ENCODE measurements at regions not wholly inside any gene's neighbourhood (a gene's known extent, or its start where the extent isn't known, plus 50 kb on each side); places are given as distances from the start of the nearest gene placed in this dataset.

DNA sequence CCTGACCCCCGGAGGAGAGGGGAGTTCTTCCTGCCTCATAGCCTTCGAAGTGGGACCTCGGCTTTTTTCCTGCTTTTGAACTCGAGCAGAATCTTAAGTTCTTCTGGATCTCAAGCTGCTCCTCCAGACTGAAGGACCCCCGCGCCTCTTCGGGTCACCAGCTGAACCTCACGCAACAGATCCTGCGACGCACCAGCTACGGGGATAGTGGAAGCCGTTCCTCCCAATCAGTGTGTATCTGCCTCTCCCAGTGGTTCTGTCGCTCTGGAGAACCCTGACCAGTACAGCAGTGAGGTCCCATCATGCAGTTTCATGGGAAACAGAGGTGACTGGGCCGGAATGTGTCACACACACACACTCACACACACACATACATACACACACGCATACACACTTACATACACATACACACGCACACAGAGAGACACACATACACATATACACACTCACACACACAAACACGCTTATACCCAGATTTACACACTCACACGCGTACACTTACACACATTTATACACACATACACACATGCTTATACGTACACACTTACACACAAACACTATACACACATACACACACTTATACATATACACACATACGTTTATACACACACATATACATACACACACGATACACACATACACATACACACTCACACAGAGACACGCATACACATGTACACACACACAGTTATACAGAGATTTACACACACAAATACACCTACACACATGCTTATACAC, 170.0 kb downstream of the TTLL2 start:
- no peak for DNase-seq (ENCODE audit: low spot score)

- DNase-seq (ENCODE audit: low spot score) = peak; percentile 93
Measured at GRCh38 chr6:167495506-167496401, 170.9 kb downstream of the TTLL2 start.

DNA sequence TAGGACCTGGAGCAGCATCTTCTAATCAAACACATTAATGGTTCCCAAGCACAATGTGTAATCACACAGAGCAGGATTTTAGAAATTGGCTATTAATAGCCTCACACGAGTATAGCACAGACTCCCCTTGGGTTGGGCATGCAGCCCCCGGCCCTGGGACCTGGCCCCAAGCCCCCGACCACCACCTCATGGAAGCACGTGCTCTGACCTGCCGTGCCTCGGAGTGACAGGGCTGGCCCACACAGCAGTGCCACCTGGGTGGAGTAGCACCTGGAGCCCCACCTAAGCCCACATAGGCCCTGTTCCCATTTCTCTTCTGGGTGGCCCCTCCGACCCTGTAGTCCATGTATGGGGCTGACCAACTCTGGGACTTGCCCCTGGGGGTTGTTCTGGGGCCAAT, 171.8 kb downstream of the TTLL2 start:
- no peak for DNase-seq (ENCODE audit: low spot score)

DNA sequence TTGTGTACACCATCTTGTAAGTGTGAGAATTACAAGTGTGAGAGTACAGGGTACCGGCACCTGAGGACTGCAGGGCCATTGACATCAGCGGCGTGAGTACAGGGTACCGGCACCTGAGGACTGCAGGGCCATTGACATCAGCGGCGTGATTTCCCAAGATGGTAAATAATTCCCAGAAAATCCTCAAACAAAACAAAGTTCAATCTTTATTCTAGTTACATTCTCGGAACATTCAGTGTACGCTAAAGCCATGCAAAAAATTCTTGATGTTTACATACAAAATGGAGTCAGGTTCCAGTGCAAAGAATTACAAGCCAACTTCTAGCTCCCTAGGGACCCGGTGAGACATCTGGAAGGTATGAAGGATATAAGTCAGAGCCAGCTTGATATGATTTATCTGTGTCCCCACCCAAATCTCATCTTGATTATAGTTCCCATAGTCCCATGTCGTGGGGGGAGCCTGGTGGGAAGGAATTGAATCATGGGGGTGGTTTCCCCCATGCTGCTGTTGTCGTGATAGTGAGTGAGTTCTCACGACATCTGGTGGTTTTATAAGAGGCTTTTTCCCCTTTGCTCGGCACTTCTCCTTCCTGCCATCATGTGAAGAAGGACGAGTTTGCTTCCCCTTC, 172.7 kb downstream of the TTLL2 start:
- DNase-seq (ENCODE audit: low spot score) = no peak

DNA sequence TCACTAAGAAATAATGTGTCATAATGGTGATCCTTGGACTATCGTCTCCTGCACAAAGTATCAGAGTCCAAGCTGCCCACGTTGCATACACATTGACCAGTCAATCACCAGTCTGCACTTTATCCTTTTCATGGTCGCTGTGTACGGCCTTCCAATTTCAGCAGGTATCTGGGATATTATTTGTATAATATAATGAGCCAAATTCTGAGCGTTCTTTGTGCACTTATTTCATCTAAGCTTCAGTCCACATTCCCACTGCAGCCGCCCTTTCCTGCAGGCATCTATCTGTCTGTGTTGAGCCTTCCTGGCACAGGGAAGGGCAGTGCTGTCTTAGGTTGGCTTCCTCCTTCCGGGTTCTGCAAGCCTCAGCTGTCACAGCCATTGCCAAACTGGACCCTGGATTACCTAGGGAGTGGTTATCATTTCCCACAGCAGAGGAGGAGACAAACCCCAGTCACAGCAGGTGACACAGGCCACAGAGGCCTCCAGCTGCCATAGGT, 174.3 kb downstream of the TTLL2 start:
- no peak for DNase-seq (ENCODE audit: low spot score)

DNA sequence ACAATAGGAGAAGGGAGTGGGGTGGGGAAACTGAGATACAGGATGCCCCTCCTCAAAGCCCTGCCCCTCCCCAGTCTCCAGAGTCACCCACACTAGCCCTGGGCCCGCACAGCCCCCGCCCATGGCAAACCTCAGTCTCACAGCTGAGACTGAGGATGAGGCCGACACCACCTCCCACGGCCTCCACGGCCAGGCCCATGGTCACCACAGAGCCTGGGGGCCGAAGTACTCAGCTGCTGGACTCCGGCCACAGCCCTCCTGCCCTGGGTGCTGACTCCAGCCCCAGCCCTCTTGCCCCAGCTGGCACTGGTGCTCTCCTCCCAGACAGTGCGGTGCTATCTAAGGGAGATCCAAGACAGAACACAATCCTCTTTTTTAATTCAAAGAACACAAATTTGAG, 176.1 kb downstream of the TTLL2 start:
- DNase-seq (ENCODE audit: low spot score) = no peak

GRCh38 chr6:167501831-167502385, 177.0 kb downstream of the TTLL2 start:
- DNase-seq (ENCODE audit: low spot score) = no peak

- DNase-seq (ENCODE audit: low spot score) = no peak
Measured at GRCh38 chr6:167502471-167502870, 177.6 kb downstream of the TTLL2 start.

- DNase-seq (ENCODE audit: low spot score) = no peak
Measured at GRCh38 chr6:167504385-167504961, 179.6 kb downstream of the TTLL2 start.

DNA sequence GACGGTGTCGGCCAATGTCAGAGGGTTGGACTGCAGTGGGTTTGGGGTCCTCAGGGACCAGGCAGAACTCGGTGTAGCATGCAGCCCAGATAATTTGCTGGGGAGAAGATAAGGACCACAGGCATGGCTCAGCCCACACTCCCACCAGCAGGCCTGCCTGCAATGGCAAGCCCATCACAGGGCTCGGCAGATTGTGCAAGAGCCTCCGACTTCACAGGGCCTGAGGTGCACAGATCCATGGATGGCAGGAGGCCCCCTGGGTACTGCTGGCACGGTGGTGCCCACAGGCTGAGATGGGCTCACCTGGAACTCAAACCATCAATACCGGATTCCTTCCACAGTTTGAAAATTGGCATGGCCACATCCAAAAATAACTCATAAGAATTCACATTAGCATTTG, 180.3 kb downstream of the TTLL2 start:
- DNase-seq (ENCODE audit: low spot score) = no peak

DNA sequence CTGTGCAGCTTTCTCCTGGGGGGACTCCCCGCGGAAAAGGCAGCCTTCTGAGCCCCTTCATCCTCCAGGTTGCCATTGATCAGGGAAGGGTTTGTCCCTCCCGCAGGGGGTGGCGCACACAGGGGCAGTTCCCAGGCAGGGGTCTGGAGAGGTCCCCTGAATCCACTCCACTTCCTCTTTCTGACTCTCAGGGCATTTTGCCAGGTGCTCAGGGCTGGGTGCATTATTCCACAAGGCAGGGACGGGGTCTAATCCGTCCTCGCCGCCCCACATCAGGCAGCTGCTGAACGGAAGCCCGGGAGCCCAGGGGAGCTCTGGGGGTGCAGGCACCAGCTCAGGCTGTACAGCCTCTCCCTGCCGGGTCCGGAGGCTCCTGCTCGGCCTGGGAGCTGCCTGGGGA, 180.9 kb downstream of the TTLL2 start:
- DNase-seq (ENCODE audit: low spot score) = no peak

GRCh38 chr6:167506443-167507301, 181.8 kb downstream of the TTLL2 start:
- DNase-seq (ENCODE audit: low spot score) = no peak

DNA sequence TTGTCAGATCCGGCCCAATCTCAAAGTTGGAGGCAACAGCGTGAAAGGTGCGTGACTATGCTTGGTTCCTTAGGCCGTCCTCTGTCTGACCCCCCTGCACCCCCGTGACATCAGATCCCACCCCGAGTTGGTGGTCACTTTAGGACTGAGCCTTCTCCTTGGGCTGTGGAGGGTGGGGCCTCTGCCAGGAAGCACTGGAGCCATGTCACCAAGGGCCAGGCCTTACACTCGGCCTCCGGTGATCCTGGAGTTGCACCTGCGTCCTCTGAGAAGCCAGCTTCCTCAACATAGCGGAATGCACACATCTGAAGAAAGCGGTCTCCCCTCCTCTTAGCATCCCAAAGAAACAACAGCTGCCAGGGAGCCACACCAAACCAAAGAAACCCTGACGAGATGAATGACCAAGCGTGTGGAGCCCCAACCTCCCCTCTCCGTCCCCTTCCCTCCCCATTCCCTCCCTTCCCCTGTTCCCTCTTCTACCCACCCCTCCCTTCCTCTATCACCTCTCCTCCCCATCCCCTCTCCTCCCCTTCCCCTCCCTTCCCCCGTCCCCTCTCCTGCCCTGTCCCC, 182.6 kb downstream of the TTLL2 start:
- DNase-seq (ENCODE audit: low spot score) = no peak

DNA sequence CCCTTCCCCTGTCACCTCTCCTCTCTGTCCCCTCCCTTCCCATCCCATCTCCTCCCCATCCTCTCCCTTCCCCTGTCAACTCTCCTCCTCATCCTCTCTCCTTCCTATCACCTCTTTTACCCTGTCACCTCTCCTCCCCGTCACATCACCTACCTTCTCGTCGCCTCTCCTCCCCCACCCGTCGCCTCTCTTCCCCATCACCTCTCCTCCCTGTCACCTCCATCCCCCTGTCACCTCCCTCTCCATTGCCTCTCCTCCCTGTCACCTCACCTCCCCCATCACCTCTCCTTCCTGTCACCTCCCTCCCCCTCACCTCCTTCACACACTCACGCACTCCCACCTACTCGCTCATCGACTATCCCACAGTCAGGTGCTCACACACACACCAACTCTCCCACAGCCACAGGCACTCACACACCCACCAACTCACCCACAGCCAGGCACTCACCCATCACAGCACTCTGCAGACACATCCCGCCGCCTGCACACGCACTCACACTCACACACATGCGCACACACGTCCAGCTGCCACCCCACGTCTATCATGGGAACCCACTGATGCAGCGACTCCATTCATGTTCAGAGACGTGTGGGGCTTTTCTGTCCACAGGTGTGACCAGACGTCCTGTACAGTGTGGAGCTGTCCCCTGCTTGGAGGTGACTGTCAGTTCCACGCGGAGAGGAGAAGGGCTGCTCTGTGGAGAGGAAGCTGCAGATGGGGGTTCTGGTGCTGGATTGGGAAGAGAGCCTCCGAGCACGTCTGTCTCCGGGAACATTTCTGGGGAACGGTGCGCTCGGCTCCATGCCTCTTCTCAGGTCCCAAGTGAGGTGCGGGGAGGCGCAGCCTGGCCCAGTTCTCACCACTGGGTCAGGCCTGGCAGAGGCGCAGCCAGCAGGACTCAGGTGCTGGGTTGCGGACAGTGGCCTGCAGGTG, 184.3 kb downstream of the TTLL2 start:
- DNase-seq (ENCODE audit: low spot score) = no peak

DNA sequence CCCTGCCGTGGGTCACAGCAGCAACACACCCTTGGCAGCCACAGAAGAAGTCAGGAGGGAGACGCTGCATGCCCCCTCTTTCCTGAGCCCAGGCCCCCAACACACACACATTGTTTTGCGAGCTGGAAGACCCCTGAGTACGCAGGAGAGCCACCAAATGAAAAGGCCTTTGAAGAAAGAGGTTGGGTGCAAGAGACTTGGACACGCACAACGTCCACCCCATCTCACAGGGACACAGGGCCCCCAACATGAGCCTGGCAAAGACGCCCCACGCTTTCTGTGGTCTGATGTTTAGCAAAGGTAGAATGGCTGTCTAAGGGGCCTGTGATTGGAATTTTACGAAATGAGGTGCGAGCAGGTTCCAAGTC, 185.0 kb downstream of the TTLL2 start:
- no peak for DNase-seq (ENCODE audit: low spot score)

DNA sequence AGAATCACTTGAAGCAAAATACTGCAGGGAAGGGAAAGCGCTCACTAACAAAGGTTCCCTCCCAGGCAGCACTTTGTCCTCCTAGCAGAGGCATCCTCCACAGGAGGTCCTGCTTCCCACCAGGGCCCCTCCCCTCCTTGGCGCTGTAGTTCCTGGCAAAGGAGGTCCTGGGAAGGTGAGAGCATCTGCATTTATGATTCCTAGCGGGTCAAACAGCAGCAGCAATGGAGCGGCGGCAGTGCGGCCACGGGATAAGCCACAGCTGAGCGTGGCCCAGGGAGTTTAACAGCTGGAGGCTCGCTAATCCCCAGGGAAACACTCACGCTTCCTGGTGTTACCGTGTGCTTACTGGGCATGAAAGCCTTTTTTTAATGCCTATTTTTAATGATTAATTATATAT, 185.8 kb downstream of the TTLL2 start:
- DNase-seq (ENCODE audit: low spot score) = no peak

DNA sequence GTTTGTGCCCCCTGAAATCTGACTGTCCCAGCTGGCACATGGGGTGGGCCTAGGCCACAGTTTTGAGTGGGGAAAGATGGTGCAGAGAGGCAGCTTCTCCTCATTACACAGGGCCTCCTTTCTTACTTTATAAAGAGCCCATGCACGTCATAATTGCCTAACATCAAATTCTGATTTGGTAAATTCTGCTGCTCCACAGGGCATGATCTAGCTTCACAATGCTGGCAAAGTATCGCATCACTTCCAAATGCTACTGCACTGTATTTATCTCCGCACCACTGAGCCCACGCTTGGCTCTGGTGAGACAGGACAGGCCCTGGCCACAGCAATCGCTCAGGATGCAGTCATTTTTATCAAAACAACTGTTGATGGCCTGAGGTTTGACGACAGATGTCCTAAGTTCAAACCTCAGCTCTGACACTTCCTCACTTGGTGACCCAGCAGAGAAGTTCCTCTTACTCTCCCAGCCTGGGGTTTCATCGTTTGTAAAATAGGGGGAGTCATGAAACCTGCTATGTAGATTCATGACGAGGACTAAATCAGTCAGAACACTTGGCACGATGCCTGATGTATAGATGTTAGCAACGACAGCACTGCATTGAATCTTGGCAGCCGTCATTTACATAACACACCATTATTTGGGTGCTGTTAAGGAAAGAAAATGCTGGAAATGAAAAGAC, 187.9 kb downstream of the TTLL2 start:
- DNase-seq (ENCODE audit: low spot score) = no peak

DNA sequence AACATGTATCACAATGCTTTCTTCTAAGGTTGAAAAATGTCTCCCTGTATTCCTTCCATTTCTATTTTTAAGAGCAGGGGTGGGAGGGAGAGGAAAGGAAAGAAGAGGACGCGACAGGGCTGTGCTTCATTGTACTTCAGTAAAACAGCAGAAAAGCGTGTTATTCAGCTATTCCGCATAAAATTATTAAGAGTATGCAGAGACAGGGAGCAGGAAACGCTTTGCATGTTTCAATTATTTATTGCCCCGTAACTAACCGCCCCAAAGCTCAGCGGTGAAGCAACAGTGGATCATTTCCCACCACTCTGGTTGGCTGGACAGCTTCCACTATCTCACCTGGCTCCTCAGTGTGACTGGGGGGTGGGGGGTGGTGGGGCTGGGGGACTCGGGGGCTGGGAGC, 188.9 kb downstream of the TTLL2 start:
- no peak for DNase-seq (ENCODE audit: low spot score)

DNA sequence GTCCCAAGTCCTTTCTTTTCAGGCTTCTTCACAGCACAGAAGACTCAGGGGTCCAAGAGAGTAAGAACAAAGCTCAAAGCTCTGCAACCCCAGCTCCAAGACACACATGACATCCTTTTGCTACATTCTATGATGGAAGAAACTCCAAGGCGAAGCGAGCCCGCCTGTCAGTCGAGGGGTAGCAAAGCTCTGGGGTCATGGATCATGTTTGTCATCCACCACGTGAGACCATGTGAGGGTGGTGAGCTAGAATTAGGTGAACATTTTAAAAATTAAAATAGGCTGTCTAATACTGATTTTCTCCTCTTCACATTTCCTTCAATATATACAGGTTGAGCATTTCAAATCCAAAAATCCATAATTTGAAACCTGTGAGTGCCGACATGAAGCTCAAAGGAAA, 189.6 kb downstream of the TTLL2 start:
- no peak for DNase-seq (ENCODE audit: low spot score)
